Uterus (tissue), 2 donors: ENCODE measurements at regions not wholly inside any gene's neighbourhood (a gene's known extent, or its start where the extent isn't known, plus 50 kb on each side); places are given as distances from the start of the nearest gene placed in this dataset.

Source experiments
- POLR2A ChIP-seq, 2 donors: fragments of 450-650 bp; IDR thresholded peaks; one replicate each; pipeline ENCODE4 v1.6.1; 2016; ENCODE audit warnings: antibody characterized with exemption in 2 of 2, mild to moderate bottlenecking in 1 of 2, moderate library complexity in 1 of 2
- TF ChIP-seq, protein P1 (sequence below), 4 experiments: fragments of 200-600 bp in 2 of 4; fragments of 450-650 bp in 2 of 4; sonication (generic) in 2 of 4; IDR thresholded peaks; one replicate each; pipeline ENCODE4 v1.5.1; 2016 to 2019; ENCODE audit warnings: antibody characterized with exemption in 4 of 4, mild to moderate bottlenecking in 2 of 4, moderate library complexity in 1 of 4

DNA sequence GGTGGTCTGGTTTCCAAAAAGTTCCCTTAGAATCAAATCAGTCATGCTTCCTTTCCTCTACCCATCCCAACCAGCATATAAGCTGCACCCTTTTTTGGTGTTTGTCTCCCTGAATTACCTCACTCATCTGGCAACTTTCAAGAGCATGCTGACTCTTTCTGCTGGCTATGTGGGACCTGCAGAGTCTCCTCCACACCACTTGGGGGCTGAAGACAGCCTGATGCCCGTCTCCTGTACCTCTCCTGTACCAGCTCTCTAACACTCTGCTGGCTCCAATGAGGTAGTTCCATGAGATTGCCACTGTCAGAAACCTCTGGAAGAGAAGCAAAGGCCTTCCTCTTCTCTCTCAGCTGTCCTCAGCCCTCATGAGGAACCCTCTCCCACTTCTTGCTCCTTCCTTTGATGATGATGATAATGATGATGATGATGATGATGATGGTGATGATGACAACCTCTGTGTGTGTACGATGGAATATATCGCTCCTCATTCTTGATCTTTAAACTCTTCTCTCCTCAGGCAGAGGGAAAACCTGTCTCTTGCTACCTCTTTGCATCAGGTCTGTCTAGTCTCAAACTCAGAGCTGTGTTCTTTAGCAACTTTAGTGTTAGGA lies 257.5 kb downstream of the ZNF621 start:
- no peak for TF ChIP-seq POLR2A (IDR thresholded peaks at IDR 0.05)
- TF ChIP-seq, protein P1, sequence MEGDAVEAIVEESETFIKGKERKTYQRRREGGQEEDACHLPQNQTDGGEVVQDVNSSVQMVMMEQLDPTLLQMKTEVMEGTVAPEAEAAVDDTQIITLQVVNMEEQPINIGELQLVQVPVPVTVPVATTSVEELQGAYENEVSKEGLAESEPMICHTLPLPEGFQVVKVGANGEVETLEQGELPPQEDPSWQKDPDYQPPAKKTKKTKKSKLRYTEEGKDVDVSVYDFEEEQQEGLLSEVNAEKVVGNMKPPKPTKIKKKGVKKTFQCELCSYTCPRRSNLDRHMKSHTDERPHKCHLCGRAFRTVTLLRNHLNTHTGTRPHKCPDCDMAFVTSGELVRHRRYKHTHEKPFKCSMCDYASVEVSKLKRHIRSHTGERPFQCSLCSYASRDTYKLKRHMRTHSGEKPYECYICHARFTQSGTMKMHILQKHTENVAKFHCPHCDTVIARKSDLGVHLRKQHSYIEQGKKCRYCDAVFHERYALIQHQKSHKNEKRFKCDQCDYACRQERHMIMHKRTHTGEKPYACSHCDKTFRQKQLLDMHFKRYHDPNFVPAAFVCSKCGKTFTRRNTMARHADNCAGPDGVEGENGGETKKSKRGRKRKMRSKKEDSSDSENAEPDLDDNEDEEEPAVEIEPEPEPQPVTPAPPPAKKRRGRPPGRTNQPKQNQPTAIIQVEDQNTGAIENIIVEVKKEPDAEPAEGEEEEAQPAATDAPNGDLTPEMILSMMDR (IDR thresholded peaks at IDR 0.05), result no peak
